Hindlimb muscle (tissue), 1 donor: ENCODE measurements at regions not wholly inside any gene's neighbourhood (a gene's known extent, or its start where the extent isn't known, plus 50 kb on each side); places are given as distances from the start of the nearest gene placed in this dataset.
"Not testable (repeated sequence)": the region's sequence is repeated elsewhere in the genome, so short reads cannot be mapped to it uniquely, and the experiment has no call there.

ENCODE experiments used
- DNase-seq: peaks from one replicate; pipeline ENCODE4 v3.0.0-alpha.2; 2013

- no peak for DNase-seq
These were observed 189.1 kb downstream of the MIS18A start for GRCh38 chr21:32089766-32090165.

GRCh38 chr21:32088471-32088870 is 190.4 kb downstream of the MIS18A start:
- DNase-seq, result no peak

GRCh38 chr21:32087447-32087846 is 191.4 kb downstream of the MIS18A start:
- no peak for DNase-seq

GRCh38 chr21:32083197-32083596 is 195.7 kb downstream of the MIS18A start:
- DNase-seq, result no peak

- no peak for DNase-seq
These were observed 196.4 kb downstream of the MIS18A start for GRCh38 chr21:32082466-32082865.

GRCh38 chr21:32073593-32073992 is 200.8 kb downstream of the HUNK start:
- no peak for DNase-seq

- DNase-seq, result no peak
These were observed 200.4 kb downstream of the HUNK start for GRCh38 chr21:32073190-32073589.

- not testable (repeated sequence) for DNase-seq
These were observed 198.8 kb downstream of the HUNK start for GRCh38 chr21:32071620-32072019.

GRCh38 chr21:32070676-32071330 is 198.0 kb downstream of the HUNK start:
- no peak for DNase-seq

- no peak for DNase-seq
These were observed 197.3 kb downstream of the HUNK start for GRCh38 chr21:32070126-32070525.

- DNase-seq, result no peak
These were observed 192.8 kb downstream of the HUNK start for GRCh38 chr21:32065654-32066053.

- DNase-seq, result no peak
These were observed 191.6 kb downstream of the HUNK start for GRCh38 chr21:32064281-32064910.

GRCh38 chr21:32062591-32063227 is 189.9 kb downstream of the HUNK start:
- DNase-seq, result no peak

GRCh38 chr21:32061729-32062128 is 188.9 kb downstream of the HUNK start:
- no peak for DNase-seq

GRCh38 chr21:32056791-32057190 is 184.0 kb downstream of the HUNK start:
- DNase-seq, result no peak

GRCh38 chr21:32055305-32055704 is 182.5 kb downstream of the HUNK start:
- no peak for DNase-seq
